Upper lobe of left lung (tissue), 6 donors: ENCODE measurements at regions not wholly inside any gene's neighbourhood (a gene's known extent, or its start where the extent isn't known, plus 50 kb on each side); places are given as distances from the start of the nearest gene placed in this dataset.

Experiments
- ATAC-seq, 2 donors: fragments of 200-7000 bp; cut with Tn5 transposase; one replicate each; pipeline ENCODE4 v1.9.1; 2022; ENCODE audit warnings: mild to moderate bottlenecking in 2 of 2, moderate library complexity in 2 of 2; ENCODE audit not compliant: low FRiP score in 2 of 2
- DNase-seq, 2 donors: peaks; one replicate each; pipeline ENCODE4 v3.0.0-alpha.2; 2019 to 2020
- H3K27ac ChIP-seq, 4 donors: fragments of 200-600 bp; sonication (generic); one replicate each; pipeline ENCODE4 v1.5.1; 2016 to 2019
- H3K27me3 ChIP-seq, 4 donors: fragments of 200-600 bp; sonication (generic); one replicate each; pipeline ENCODE4 v1.5.1; 2017 to 2019
- H3K36me3 ChIP-seq, 4 donors: fragments of 200-600 bp; sonication (generic); one replicate each; pipeline ENCODE4 v1.5.1; 2016 to 2019
- H3K4me1 ChIP-seq, 4 donors: fragments of 200-600 bp; sonication (generic); one replicate each; pipeline ENCODE4 v1.5.1; 2018 to 2019
- H3K4me3 ChIP-seq, 4 donors: fragments of 200-600 bp; sonication (generic); one replicate each; pipeline ENCODE4 v1.5.1; 2017 to 2019; ENCODE audit warnings: mild to moderate bottlenecking in 2 of 4, moderate library complexity in 1 of 4
- H3K9me3 ChIP-seq, 4 donors: fragments of 200-600 bp; sonication (generic); one replicate each; pipeline ENCODE4 v1.5.1; 2018 to 2019
- CTCF ChIP-seq, 6 experiments: fragments of 450-650 bp in 4 of 6; fragments of 200-600 bp in 2 of 6; sonication (generic) in 2 of 6; IDR thresholded peaks; one replicate each; pipeline ENCODE4 v1.5.1; 2016 to 2019; ENCODE audit warnings: antibody characterized with exemption in 6 of 6
- EP300 ChIP-seq, 4 donors: sonication (generic); formaldehyde crosslinking; IDR thresholded peaks; one replicate each; pipeline ENCODE4 v1.5.1; 2017; ENCODE audit warnings: antibody characterized with exemption in 4 of 4, control low read depth in 2 of 4
- POLR2A ChIP-seq, 4 donors: fragments of 450-650 bp; IDR thresholded peaks; one replicate each; pipeline ENCODE4 v1.5.1; 2016 to 2017; ENCODE audit warnings: antibody characterized with exemption in 4 of 4, mild to moderate bottlenecking in 2 of 4
- POLR2AphosphoS5 ChIP-seq, 2 donors: sonication (generic); formaldehyde crosslinking; IDR thresholded peaks; one replicate each; pipeline ENCODE4 v1.5.1; 2017; ENCODE audit warnings: antibody characterized with exemption in 2 of 2
- WGBS, 2 donors: methylation state at CpG; one replicate each; pipeline ENCODE4 v1.1.5; 2017 to 2018; 5-methylcytosine and 5-hydroxymethylcytosine counted together
- donor health status: DM: no; HTN: no; CAD: no; lungs with moderate emphysema.
- donor health status: DM: no; HTN: yes; CAD: no; lungs with severe emphysema.

- 66 to 70% methylated on average over 6 of the region's 6 CpGs for WGBS, 2 donors
- Histone ChIP-seq H3K9me3 (no peaks in the 10 kb centered on the region), H3K4me3 (no peak overlapping the region), H3K4me1 (no peaks in the 10 kb centered on the region), H3K36me3 (no peaks in the 10 kb centered on the region), H3K27me3 (no peaks in the 10 kb centered on the region), H3K27ac (no peak overlapping the region)
- DNase-seq (no peak), ATAC-seq (no peak)
- TF ChIP-seq POLR2AphosphoS5 (IDR thresholded peaks at IDR 0.05) (no peak), CTCF (IDR thresholded peaks at IDR 0.05) (no peak), EP300 (IDR thresholded peaks at IDR 0.05) (no peak), POLR2A (IDR thresholded peaks at IDR 0.05) (no peak)
These were observed 70.7 kb upstream of the CAMK1G start for GRCh38 chr1:209512821-209513220.

- Histone ChIP-seq H3K4me3 (no peak overlapping the region), H3K27ac (no peak overlapping the region), H3K27me3 (no peaks in the 10 kb centered on the region), H3K4me1 (no peaks in the 10 kb centered on the region), H3K9me3 (no peaks in the 10 kb centered on the region), H3K36me3 (no peaks in the 10 kb centered on the region)
- DNase-seq (no peak), ATAC-seq (no peak)
- 65 to 66% methylated on average over 5 of the region's 5 CpGs for WGBS, 2 donors
- TF ChIP-seq POLR2AphosphoS5 (IDR thresholded peaks at IDR 0.05) = no peak
- peak in 5 of 6 experiments; percentile 13 to 51 (median 44) for TF ChIP-seq CTCF (IDR thresholded peaks at IDR 0.05)
- no peak for TF ChIP-seq POLR2A (IDR thresholded peaks at IDR 0.05)
- TF ChIP-seq EP300 (IDR thresholded peaks at IDR 0.05) = no peak
These were observed 70.3 kb upstream of the CAMK1G start for GRCh38 chr1:209513226-209513625.

- H3K4me1 ChIP-seq = no peaks in the 10 kb centered on the region
- H3K4me3 ChIP-seq = no peak overlapping the region
- ATAC-seq = no peak
- WGBS, 2 donors = 73 to 74% methylated on average over 10 of the region's 10 CpGs
- TF ChIP-seq POLR2AphosphoS5 (IDR thresholded peaks at IDR 0.05) = no peak
- no peak for DNase-seq
- no peaks in the 10 kb centered on the region for H3K9me3 ChIP-seq
- no peaks in the 10 kb centered on the region for H3K27me3 ChIP-seq
- H3K36me3 ChIP-seq = no peaks in the 10 kb centered on the region
- H3K27ac ChIP-seq = no peak overlapping the region
These were observed 66.5 kb upstream of the CAMK1G start for GRCh38 chr1:209516771-209517680.

GRCh38 chr1:209517681-209518050, 65.8 kb upstream of the CAMK1G start:
- Histone ChIP-seq H3K27ac (no peak overlapping the region), H3K4me3 (no peak overlapping the region), H3K27me3 (no peaks in the 10 kb centered on the region), H3K36me3 (no peaks in the 10 kb centered on the region), H3K4me1 (no peaks in the 10 kb centered on the region), H3K9me3 (no peaks in the 10 kb centered on the region)
- 79 to 82% methylated on average over 2 of the region's 2 CpGs for WGBS, 2 donors
- no peak for TF ChIP-seq CTCF (IDR thresholded peaks at IDR 0.05)
- TF ChIP-seq EP300 (IDR thresholded peaks at IDR 0.05) = no peak
- TF ChIP-seq POLR2A (IDR thresholded peaks at IDR 0.05) = no peak
- ATAC-seq (no peak), DNase-seq (no peak)

- DNase-seq = no peak
- H3K27me3 ChIP-seq = no peaks in the 10 kb centered on the region
- no peak overlapping the region for H3K4me3 ChIP-seq
- ATAC-seq = no peak
- no peaks in the 10 kb centered on the region for H3K36me3 ChIP-seq
- WGBS, 2 donors = 85 to 94% methylated on average over 4 of the region's 4 CpGs
- TF ChIP-seq EP300 (IDR thresholded peaks at IDR 0.05) (no peak), POLR2A (IDR thresholded peaks at IDR 0.05) (no peak), POLR2AphosphoS5 (IDR thresholded peaks at IDR 0.05) (no peak), CTCF (IDR thresholded peaks at IDR 0.05) (no peak)
- H3K9me3 ChIP-seq = no peaks in the 10 kb centered on the region
- H3K4me1 ChIP-seq = no peaks in the 10 kb centered on the region
- H3K27ac ChIP-seq = no peak overlapping the region
These were observed 63.7 kb upstream of the CAMK1G start for GRCh38 chr1:209519786-209520185.
